Kasumi-1 (cell line): ENCODE measurements at regions not wholly inside any gene's neighbourhood (a gene's known extent, or its start where the extent isn't known, plus 50 kb on each side); places are given as distances from the start of the nearest gene placed in this dataset.
"Not testable (repeated sequence)": the region's sequence is repeated elsewhere in the genome, so short reads cannot be mapped to it uniquely, and the experiment has no call there.

Source experiments
- DNase-seq, 2 experiments: peaks; one replicate each; lab custom pipeline; 2025; lab: John Stamatoyannopoulos, UW

DNA sequence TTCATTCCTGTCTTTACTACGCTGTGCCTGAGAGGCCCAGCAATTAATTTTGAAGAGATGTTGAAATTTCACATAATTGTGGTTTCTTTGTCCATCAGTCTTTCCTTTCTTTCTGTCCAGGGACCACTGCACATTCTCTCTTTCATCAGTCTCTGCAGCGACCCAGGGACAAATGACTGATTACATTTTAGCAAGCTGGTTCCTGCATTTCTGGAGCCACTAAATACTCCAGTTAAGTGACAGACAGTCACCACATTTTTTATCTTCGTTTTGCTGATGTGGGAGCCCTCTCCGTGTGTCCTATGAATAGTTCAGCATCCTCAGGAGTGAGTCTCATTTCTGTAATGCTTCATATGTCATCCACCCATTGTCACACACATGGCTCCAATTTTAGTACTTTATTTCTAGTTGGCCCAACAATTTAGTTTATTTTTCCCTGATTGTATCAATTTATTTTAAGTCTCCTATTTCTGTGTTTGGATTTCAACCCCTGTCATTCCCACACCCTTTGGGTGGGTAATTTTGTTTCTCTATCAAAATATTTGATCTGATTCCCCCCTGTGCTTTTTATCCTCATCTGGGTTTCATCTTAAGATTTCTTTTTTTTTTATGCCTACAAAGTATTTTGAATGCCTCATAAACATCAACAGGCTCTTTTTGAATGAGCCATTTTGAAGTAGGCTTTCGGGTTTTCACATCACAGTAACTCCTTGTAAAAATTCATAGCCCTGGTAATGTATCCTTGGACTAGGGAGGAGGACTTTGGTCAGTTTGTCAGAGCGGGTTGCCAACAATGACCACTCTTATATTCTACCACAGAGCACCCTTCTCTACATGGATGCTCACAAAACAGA is 1196.5 kb downstream of the GALC start:
- no peak for DNase-seq

GRCh38 chr14:86794689-86795088 is 1198.3 kb downstream of the GALC start:
- no peak for DNase-seq

- DNase-seq, result peak; percentile 2 to 9
Measured at GRCh38 chr14:86790408-86791364, 1202.3 kb downstream of the GALC start.

DNA sequence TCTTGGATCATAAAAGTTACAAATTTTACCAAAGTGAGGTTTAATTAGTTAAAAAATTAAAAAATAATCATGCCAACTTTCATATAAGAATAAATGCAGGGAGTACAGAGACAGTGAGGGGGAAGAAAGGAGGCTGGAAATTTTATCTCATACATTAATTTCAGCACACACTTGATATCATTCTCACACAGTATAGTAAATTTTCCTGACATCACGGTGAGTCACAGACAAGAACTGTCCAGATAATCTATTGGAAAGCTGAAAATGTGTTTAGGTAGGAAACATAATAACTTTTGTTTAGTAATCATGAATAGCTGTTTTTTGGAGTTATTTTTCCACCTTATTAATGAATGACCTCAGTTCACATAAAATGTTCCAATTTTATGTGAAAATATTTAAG is 1204.8 kb downstream of the GALC start:
- no peak for DNase-seq

DNA sequence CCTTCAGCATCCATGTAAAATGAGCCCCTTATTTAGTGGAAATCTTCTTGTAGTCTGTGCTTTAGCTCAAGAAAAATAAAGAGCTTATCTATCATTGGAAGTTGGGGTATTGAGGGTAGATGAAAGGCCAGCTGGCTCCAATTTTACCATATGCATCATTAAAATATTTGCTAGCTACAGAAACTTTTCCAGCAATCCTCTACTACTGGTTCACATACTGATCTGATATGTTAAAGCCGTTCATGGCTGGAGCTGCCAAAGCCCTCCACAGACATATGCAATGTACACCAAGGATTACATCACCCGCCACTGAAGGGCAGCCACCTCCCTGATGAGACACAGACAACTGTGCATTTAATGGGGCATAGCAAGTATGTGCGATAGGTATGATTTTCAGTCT is 1205.3 kb downstream of the GALC start:
- no peak for DNase-seq

GRCh38 chr14:86782092-86782580 is 1210.8 kb downstream of the GALC start:
- DNase-seq, result no peak

- no peak for DNase-seq
Measured at GRCh38 chr14:86780876-86781510, 1212.0 kb downstream of the GALC start.

DNA sequence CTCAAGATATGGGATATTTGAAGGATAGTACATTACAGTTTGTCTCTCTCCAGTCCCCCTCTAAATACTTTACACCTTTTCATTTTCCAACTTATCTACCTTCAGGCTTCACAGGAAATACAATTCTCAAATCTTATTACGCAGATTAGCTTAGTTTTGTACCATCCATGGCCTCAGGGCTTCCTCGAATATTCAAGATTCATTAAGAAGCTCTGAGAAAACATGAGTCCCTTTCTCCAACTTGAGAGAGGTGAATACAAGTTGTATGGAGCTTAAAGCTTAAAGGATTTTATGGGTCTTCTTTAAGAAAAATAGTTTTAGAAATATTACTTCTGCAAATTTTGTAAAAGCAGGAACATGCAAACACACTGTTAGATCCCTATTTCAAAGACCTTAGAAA is 1212.5 kb downstream of the GALC start:
- no peak for DNase-seq

- DNase-seq, result no peak
Measured at GRCh38 chr14:86779416-86779815, 1213.6 kb downstream of the GALC start.

GRCh38 chr14:86777963-86778602 is 1214.9 kb downstream of the GALC start:
- DNase-seq, result no peak

GRCh38 chr14:86775896-86776295 is 1217.1 kb downstream of the GALC start:
- DNase-seq, result not testable (repeated sequence)

DNA sequence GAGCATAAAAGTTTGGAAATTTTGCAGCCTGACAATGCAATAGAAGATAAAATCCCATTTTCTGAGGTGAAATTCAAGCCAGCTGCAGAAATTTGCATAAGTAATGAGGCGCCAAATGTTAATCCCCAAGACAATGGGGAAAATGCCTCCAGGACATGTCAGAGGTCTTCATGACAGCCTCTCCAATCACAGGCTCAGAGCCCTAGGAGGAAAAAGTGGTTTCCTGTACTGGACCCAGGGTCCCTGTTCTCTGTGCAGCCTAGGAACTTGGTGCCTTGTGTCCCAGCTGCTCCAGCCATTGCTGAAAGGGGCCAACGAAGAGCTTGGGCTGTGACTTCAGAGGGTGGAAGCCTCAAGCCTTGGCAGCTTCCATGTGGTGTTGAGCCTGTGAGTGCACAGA is 1218.1 kb downstream of the GALC start:
- no peak for DNase-seq

- DNase-seq, result no peak
Measured at GRCh38 chr14:86772075-86772474, 1220.9 kb downstream of the GALC start.

- no peak for DNase-seq
Measured at GRCh38 chr14:86770186-86770585, 1222.8 kb downstream of the GALC start.

DNA sequence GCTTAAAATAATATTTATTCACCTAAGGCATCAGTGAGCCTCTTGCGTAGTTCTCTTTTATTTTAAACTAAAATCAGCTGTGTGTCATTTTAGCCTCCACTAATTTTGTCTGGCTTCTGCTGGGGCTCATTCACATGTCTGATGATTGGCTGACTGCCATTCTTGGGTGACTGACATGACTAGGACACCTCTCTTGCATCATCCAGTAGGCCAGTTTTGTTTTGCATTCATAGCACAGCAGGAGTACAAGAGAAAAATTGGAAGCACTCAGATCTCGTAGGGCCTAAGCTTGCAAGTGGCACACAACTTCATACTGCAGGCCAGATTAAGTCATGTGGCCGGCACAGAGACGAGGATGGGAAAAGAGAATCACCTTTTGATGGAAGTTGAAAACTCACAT is 1226.5 kb downstream of the GALC start:
- no peak for DNase-seq

DNA sequence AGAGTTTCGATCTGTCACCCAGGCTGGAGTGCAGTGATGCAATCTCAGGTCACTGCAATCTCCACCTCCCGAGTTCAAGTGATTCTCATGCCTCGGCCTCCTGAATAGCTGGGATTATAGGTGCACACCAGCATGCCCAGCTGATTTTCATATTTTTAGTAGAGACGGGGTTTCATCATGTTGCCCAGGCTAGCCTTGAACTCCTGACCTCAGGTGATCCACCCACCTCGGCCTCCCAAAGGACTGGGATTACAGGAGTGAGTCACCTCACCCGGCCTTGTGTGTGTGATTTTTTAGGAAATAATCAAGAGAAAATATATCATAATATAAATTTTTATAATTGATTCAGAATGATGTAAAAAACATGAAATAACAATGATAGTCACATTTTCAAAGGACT is 1231.4 kb downstream of the GALC start:
- DNase-seq, result no peak

GRCh38 chr14:86756521-86757190 is 1226.7 kb downstream of the FLRT2 start:
- DNase-seq, result no peak

GRCh38 chr14:86750488-86750887 is 1220.5 kb downstream of the FLRT2 start:
- DNase-seq, result not testable (repeated sequence)

DNA sequence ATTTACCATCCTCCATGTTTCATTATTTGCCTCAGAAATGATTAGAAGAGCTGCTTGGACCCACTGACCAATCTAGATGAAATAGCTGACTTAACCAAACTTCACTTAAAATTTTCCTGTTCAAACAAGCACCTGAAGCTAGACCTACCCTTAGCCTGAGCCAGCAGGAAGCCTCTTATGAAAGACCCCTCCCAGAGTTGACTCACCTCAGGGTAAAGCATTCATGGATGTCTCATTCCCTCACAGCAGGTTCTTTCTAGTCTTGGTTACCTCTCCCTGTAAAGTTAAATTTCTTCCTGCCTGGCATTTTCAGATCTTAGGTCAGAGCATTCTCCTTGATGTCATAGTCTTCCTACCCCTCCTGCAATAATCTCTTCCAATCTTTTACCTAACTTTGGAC is 1209.8 kb downstream of the FLRT2 start:
- DNase-seq, result no peak

GRCh38 chr14:86731427-86731826 is 1201.5 kb downstream of the FLRT2 start:
- DNase-seq, result not testable (repeated sequence)

DNA sequence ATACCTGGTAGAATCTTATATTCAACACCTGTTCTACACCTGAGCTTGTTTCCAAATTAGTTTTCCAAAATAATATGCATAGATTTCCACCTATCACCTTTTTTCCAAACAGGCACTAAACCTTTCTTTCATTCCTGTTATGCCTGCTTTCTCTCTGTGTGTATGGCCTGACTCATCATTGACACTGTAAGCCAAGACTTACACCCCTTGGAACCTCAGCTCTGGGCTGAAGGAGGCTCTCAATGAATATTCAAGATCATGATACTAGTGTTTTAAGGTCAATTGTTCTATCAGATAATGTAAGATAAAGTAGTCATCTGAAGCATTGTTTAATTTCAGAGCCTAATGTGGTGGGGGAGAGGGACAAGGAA is 1193.3 kb downstream of the FLRT2 start:
- no peak for DNase-seq
